ENCODE measurements at regions not wholly inside any gene's neighbourhood (a gene's known extent, or its start where the extent isn't known, plus 50 kb on each side); places are given as distances from the start of the nearest gene placed in this dataset.

DNA sequence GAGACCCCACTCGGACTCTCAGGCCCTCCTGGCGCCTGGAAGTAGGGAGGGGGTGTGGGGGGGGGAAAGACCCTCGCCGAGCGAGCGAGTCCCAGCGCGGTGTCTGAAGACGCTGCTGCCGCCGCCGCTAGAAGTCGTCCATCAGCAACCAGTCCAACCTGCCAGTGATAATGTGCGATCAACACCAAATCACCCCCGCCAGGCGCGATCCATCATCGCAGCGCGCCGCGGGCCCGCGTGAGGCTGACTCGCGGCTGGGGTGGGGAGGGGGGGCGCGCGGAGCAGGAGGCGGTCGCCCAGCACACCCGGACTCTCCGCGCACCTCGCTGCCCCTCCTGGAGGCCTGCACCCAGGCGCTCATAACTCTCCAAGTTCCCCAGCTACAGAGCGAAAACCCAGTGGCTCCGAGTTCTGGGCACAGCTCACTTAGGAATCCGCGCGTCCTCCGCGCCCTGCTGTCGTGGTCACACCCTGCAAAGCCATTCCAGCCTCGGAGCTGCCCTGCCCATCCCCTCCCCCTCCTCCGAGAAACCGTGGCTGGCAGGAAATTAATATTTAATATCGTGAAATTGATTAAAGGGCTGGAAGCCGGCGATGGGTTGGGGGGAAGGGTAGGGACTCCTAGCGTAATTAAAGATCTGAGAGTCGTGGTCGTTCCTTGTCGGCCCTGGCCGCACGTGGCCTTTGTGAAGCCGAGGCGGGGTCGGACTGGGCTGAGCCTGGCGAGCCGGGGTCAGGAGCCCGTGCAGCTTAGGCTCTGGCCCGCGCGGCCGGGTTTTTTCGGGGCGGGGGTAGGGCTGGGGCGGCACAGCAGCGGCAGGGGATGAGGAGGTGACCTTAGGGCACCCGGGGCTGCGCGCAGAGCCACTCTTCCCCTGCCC is 58.1 kb upstream of the BCOR start:
- FAIRE-seq (no peak), DNase-seq (peak in 1 of 5 donors; percentile 71)
- TF ChIP-seq, protein P1, sequence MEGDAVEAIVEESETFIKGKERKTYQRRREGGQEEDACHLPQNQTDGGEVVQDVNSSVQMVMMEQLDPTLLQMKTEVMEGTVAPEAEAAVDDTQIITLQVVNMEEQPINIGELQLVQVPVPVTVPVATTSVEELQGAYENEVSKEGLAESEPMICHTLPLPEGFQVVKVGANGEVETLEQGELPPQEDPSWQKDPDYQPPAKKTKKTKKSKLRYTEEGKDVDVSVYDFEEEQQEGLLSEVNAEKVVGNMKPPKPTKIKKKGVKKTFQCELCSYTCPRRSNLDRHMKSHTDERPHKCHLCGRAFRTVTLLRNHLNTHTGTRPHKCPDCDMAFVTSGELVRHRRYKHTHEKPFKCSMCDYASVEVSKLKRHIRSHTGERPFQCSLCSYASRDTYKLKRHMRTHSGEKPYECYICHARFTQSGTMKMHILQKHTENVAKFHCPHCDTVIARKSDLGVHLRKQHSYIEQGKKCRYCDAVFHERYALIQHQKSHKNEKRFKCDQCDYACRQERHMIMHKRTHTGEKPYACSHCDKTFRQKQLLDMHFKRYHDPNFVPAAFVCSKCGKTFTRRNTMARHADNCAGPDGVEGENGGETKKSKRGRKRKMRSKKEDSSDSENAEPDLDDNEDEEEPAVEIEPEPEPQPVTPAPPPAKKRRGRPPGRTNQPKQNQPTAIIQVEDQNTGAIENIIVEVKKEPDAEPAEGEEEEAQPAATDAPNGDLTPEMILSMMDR (IDR thresholded peaks at IDR 0.05; ENCODE audit: borderline replicate concordance, extremely low read depth, insufficient read depth), result no peak
- H3K4me3 ChIP-seq (ENCODE audit: low read length in 3 of 3), result peak overlapping the region in 1 of 3 donors; percentile 41
- H3K9me3 ChIP-seq (ENCODE audit: control insufficient read depth in 2 of 3, insufficient read depth in 1 of 3, low read length in 3 of 3), result no peaks in the 10 kb centered on the region
- H3K9ac ChIP-seq (ENCODE audit: low read length in 3 of 3), result no peak overlapping the region
- intact Hi-C loops (cut with DNase I), result no loop called here
- H3K36me3 ChIP-seq (ENCODE audit: control insufficient read depth in 2 of 3, insufficient read depth in 3 of 3, low read length in 3 of 3), result no peaks in the 10 kb centered on the region
- H3K27me3 ChIP-seq (ENCODE audit: control insufficient read depth, insufficient read depth, low read length), result peaks cover 5% of the 10 kb centered on the region
- peaks cover 0 to 3% (median 0%) of the 10 kb centered on the region in 3 donors for H3K4me1 ChIP-seq (ENCODE audit: control insufficient read depth in 2 of 3, insufficient read depth in 2 of 3, low read depth in 1 of 3, low read length in 3 of 3)
- peak overlapping the region; percentile 67 to 72 for H3K27ac ChIP-seq (ENCODE audit: low read depth in 2 of 2, low read length in 2 of 2)

DNA sequence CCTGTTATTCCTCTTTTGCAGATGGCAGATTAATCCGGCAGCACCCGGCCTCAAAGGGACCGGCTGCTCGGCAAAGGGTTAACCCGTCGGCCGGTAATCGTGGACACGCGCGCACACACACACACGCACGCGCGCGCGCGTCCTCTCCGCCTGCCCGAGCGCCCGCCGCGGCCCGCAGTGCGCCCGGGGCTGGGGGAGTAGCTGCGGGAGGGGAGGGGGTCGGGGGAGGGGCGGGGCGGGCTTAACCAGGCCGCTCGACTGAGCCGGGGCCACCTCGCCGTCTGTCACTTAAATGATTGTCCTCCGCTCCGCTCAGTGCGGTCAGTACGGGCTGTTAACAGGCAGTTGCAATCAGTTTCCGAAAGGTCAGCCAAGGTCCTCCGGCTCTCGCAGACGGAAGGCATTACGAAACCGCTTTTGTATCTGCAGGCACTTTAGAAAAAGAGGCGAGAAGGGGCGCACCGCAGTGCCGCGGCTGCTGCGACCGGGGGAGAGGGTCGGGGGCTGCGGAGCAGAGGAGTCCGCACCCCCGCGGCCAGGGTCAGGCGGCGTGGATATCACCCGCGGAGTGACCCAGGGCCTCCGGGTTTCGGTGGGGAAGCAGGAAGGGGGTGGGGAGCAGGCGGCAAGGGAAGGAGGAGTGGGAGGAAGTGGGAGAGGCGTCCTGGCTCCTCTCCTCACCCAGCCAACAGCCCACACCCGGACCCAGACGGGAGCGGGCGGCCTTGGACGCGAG is 57.3 kb upstream of the BCOR start:
- H3K4me3 ChIP-seq (ENCODE audit: low read length in 3 of 3), result peak overlapping the region in 2 of 3 donors; percentile 6 to 55
- no peak overlapping the region for H3K9ac ChIP-seq (ENCODE audit: low read length in 3 of 3)
- TF ChIP-seq, protein P1 (IDR thresholded peaks at IDR 0.05; ENCODE audit: borderline replicate concordance, extremely low read depth, insufficient read depth), result no peak
- H3K4me1 ChIP-seq (ENCODE audit: control insufficient read depth in 2 of 3, insufficient read depth in 2 of 3, low read depth in 1 of 3, low read length in 3 of 3), result peaks cover 0 to 3% (median 0%) of the 10 kb centered on the region in 3 donors
- peaks cover 6% of the 10 kb centered on the region for H3K27me3 ChIP-seq (ENCODE audit: control insufficient read depth, insufficient read depth, low read length)
- H3K36me3 ChIP-seq (ENCODE audit: control insufficient read depth in 2 of 3, insufficient read depth in 3 of 3, low read length in 3 of 3), result no peaks in the 10 kb centered on the region
- H3K9me3 ChIP-seq (ENCODE audit: control insufficient read depth in 2 of 3, insufficient read depth in 1 of 3, low read length in 3 of 3), result no peaks in the 10 kb centered on the region
- FAIRE-seq, result no peak
- peak overlapping the region; percentile 67 to 72 for H3K27ac ChIP-seq (ENCODE audit: low read depth in 2 of 2, low read length in 2 of 2)
- intact Hi-C loops (cut with DNase I), result no loop called here
- peak in 4 of 5 donors; percentile 74 to 90 (median 79) for DNase-seq

DNA sequence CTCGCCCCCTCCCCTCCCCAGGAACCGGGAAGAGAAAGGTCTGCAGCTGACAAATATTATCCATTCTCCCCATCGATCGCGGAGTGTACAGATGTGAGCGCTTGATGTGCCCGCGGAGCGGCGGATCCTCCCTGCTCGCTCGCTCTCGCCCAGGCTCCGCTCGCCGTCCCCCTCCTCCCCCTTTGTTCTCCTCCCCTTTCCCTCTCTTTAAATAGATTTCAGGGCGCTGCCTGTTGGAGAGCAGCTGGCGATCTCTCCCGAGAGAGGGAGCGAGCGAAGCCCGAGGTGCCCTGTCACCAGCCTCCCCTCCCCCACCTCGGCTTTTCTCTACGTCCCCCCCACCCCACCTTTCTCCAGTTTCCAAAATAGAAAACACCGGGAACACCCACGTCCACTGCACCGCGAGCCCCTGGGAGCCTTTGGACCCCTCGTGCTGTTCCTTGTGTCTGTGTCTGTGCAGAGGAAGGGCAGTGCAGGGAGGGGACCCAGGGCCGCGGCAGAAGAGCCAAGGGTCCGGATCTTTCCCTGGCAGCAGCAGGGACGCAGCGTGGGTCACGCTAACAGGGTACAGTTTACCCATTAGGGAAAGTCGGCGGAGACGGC is 56.6 kb upstream of the BCOR start:
- Histone ChIP-seq H3K27ac (ENCODE audit: low read depth in 2 of 2, low read length in 2 of 2) (no peak overlapping the region), H3K36me3 (ENCODE audit: control insufficient read depth in 2 of 3, insufficient read depth in 3 of 3, low read length in 3 of 3) (no peaks in the 10 kb centered on the region), H3K9ac (ENCODE audit: low read length in 3 of 3) (no peak overlapping the region), H3K9me3 (ENCODE audit: control insufficient read depth in 2 of 3, insufficient read depth in 1 of 3, low read length in 3 of 3) (no peaks in the 10 kb centered on the region), H3K4me3 (ENCODE audit: low read length in 3 of 3) (peak overlapping the region in 1 of 3 donors; percentile 55), H3K4me1 (ENCODE audit: control insufficient read depth in 2 of 3, insufficient read depth in 2 of 3, low read depth in 1 of 3, low read length in 3 of 3) (peaks cover 0 to 3% (median 0%) of the 10 kb centered on the region in 3 donors), H3K27me3 (ENCODE audit: control insufficient read depth, insufficient read depth, low read length) (peaks cover 10% of the 10 kb centered on the region)
- intact Hi-C loops (cut with DNase I), result no loop called here
- peak in 4 of 5 donors; percentile 55 to 79 (median 72) for DNase-seq
- TF ChIP-seq, protein P1 (IDR thresholded peaks at IDR 0.05; ENCODE audit: borderline replicate concordance, extremely low read depth, insufficient read depth), result no peak
- no peak for FAIRE-seq

Data from kidney (tissue), 13 donors.